Neural cell (in vitro differentiated cells): ENCODE measurements at regions not wholly inside any gene's neighbourhood (a gene's known extent, or its start where the extent isn't known, plus 50 kb on each side); places are given as distances from the start of the nearest gene placed in this dataset.

Experiments used
- H2AFZ ChIP-seq: fragments of 200-600, 300-800 bp; sonication (generic), shearing (Covaris generic); 2 replicates; pipeline ENCODE4 v1.6.0; 2014; ENCODE audit warnings: low read depth, mild to moderate bottlenecking, antibody characterized with exemption, low read length, moderate library complexity
- H3F3A ChIP-seq: fragments of 200-600 bp; shearing (Covaris generic); 2 replicates; pipeline ENCODE4 v1.6.1; 2016; ENCODE audit warnings: mild to moderate bottlenecking, moderate library complexity, mixed read lengths, antibody characterized with exemption, low read length; ENCODE audit not compliant: insufficient read depth, poor library complexity, severe bottlenecking
- H3K27ac ChIP-seq: fragments of 200-600, 300-800 bp; sonication (generic), shearing (Covaris generic); 2 replicates; pipeline ENCODE4 v1.5.1; 2014; ENCODE audit warnings: mild to moderate bottlenecking, low read length, moderate library complexity
- H3K27me3 ChIP-seq: fragments of 300-800, 200-600 bp; sonication (generic), shearing (Covaris generic); 2 replicates; pipeline ENCODE4 v1.6.0; 2014; ENCODE audit warnings: mild to moderate bottlenecking, low read depth, low read length, moderate library complexity; ENCODE audit not compliant: insufficient read depth
- H3K36me3 ChIP-seq: fragments of 300-800, 200-600 bp; sonication (generic), shearing (Covaris generic); 2 replicates; pipeline ENCODE4 v1.5.1; 2014; ENCODE audit warnings: mild to moderate bottlenecking, antibody characterized with exemption, low read length, moderate library complexity; ENCODE audit not compliant: insufficient read depth
- H3K4me2 ChIP-seq: fragments of 300-800, 200-600 bp; sonication (generic), shearing (Covaris generic); 2 replicates; pipeline ENCODE4 v1.6.0; 2014; ENCODE audit warnings: mild to moderate bottlenecking, low read length
- H3K4me3 ChIP-seq: fragments of 300-800, 200-600 bp; sonication (generic), shearing (Covaris generic); 2 replicates; pipeline ENCODE4 v1.5.1; 2014; ENCODE audit warnings: mild to moderate bottlenecking, low read length, moderate library complexity
- H3K79me2 ChIP-seq: fragments of 200-600 bp; shearing (Covaris generic); replicated peaks from 2 replicates; pipeline ENCODE4 v1.6.0; 2014; ENCODE audit warnings: mild to moderate bottlenecking, low read length, moderate library complexity; ENCODE audit not compliant: insufficient read depth
- H3K9ac ChIP-seq: fragments of 300-800, 200-600 bp; sonication (generic), shearing (Covaris generic); 2 replicates; pipeline ENCODE4 v1.6.1; 2016; ENCODE audit warnings: mild to moderate bottlenecking, low read length, mixed read lengths
- H3K9me2 ChIP-seq: fragments of 200-600 bp; shearing (Covaris generic); 2 replicates; pipeline ENCODE4 v1.6.1; 2016; ENCODE audit warnings: mild to moderate bottlenecking, low read length, mixed read lengths; ENCODE audit not compliant: insufficient read depth
- H3K9me3 ChIP-seq: fragments of 200-600, 300-800 bp; sonication (generic), shearing (Covaris generic); 2 replicates; pipeline ENCODE4 v1.6.1; 2016; ENCODE audit warnings: mild to moderate bottlenecking, mixed run types, low read length, moderate library complexity, mixed read lengths
- H4K20me1 ChIP-seq: fragments of 200-600 bp; shearing (Covaris generic); 2 replicates; pipeline ENCODE4 v1.6.1; 2016; ENCODE audit warnings: mild to moderate bottlenecking, mixed run types; ENCODE audit not compliant: insufficient read depth
- EP300 ChIP-seq: fragments of 450-650 bp; conservative IDR thresholded peaks from 2 replicates; pipeline ENCODE4 v1.6.1; 2014; ENCODE audit warnings: antibody characterized with exemption, mild to moderate bottlenecking, moderate library complexity; ENCODE audit not compliant: poor library complexity, severe bottlenecking
- EZH2 ChIP-seq: fragments of 200-600, 300-800 bp; shearing (Covaris generic), sonication (generic); IDR thresholded peaks from 2 replicates; pipeline ENCODE4 v1.6.1; 2014; ENCODE audit warnings: antibody characterized with exemption, low read length, borderline replicate concordance, mild to moderate bottlenecking; ENCODE audit not compliant: insufficient read depth, poor library complexity, severe bottlenecking
- MXI1 ChIP-seq: fragments of 450-650 bp; conservative IDR thresholded peaks from 2 replicates; pipeline ENCODE4 v1.6.1; 2014; ENCODE audit warnings: antibody characterized with exemption, mild to moderate bottlenecking; ENCODE audit not compliant: poor library complexity, severe bottlenecking
- POLR2AphosphoS5 ChIP-seq: IDR thresholded peaks from 2 replicates; pipeline ENCODE4 v1.6.1; 2012
- RAD21 ChIP-seq: fragments of 450-650 bp; conservative IDR thresholded peaks from 2 replicates; pipeline ENCODE4 v1.6.1; 2014; ENCODE audit warnings: antibody characterized with exemption, mild to moderate bottlenecking, moderate library complexity
- SMC3 ChIP-seq: fragments of 450-650 bp; conservative IDR thresholded peaks from 2 replicates; pipeline ENCODE4 v1.6.1; 2014; ENCODE audit warnings: antibody characterized with exemption, mild to moderate bottlenecking, moderate library complexity; ENCODE audit not compliant: poor library complexity
- TAF1 ChIP-seq: IDR thresholded peaks from 2 replicates; pipeline ENCODE4 v1.6.1; 2012; ENCODE audit warnings: low read depth
- TF ChIP-seq, protein P1 (sequence below): fragments of 450-650 bp; IDR thresholded peaks from 2 replicates; pipeline ENCODE4 v1.5.1; 2014; ENCODE audit warnings: antibody characterized with exemption, mild to moderate bottlenecking, moderate library complexity; ENCODE audit not compliant: poor library complexity, severe bottlenecking
- TF ChIP-seq, protein P2 (sequence below): IDR thresholded peaks from 2 replicates; pipeline ENCODE4 v1.6.1; 2012; ENCODE audit warnings: borderline replicate concordance

DNA sequence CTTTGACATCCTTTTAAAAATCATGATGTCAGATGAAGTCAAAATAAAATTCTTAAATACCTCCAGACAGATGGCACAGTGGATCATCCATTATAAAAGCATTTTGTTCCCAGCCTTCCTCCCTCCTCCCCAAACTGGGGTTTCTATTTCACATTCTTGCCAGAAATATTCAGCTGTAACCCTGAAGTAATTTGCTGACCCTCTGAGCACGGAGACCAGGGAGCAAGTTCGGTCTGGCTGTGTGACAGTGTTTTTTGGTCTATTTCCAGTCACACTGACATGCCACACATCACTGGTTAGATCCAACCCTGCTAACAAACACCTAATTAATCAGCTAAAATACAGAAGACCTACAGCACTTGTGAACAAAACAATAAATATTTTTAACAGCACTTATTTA is 126.2 kb upstream of the DMRT1 start:
- Histone ChIP-seq H3K4me2 (no peak overlapping the region), H3K36me3 (no peaks in the 10 kb centered on the region), H3K27ac (no peak overlapping the region), H3K79me2 (no peaks in the 10 kb centered on the region), H3K4me3 (no peak overlapping the region), H2AFZ (no peak overlapping the region), H3K9me3 (no peaks in the 10 kb centered on the region), H3K9me2 (no peaks in the 10 kb centered on the region), H3K9ac (no peak overlapping the region), H4K20me1 (no peaks in the 10 kb centered on the region), H3K27me3 (no peaks in the 10 kb centered on the region), H3F3A (no peaks in the 10 kb centered on the region)
- TF ChIP-seq, protein P1, sequence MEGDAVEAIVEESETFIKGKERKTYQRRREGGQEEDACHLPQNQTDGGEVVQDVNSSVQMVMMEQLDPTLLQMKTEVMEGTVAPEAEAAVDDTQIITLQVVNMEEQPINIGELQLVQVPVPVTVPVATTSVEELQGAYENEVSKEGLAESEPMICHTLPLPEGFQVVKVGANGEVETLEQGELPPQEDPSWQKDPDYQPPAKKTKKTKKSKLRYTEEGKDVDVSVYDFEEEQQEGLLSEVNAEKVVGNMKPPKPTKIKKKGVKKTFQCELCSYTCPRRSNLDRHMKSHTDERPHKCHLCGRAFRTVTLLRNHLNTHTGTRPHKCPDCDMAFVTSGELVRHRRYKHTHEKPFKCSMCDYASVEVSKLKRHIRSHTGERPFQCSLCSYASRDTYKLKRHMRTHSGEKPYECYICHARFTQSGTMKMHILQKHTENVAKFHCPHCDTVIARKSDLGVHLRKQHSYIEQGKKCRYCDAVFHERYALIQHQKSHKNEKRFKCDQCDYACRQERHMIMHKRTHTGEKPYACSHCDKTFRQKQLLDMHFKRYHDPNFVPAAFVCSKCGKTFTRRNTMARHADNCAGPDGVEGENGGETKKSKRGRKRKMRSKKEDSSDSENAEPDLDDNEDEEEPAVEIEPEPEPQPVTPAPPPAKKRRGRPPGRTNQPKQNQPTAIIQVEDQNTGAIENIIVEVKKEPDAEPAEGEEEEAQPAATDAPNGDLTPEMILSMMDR = no peak
- TF ChIP-seq EZH2 (no peak), POLR2AphosphoS5 (no peak), SMC3 (no peak), TAF1 (no peak), MXI1 (no peak), RAD21 (no peak), EP300 (no peak)
- TF ChIP-seq, protein P2, sequence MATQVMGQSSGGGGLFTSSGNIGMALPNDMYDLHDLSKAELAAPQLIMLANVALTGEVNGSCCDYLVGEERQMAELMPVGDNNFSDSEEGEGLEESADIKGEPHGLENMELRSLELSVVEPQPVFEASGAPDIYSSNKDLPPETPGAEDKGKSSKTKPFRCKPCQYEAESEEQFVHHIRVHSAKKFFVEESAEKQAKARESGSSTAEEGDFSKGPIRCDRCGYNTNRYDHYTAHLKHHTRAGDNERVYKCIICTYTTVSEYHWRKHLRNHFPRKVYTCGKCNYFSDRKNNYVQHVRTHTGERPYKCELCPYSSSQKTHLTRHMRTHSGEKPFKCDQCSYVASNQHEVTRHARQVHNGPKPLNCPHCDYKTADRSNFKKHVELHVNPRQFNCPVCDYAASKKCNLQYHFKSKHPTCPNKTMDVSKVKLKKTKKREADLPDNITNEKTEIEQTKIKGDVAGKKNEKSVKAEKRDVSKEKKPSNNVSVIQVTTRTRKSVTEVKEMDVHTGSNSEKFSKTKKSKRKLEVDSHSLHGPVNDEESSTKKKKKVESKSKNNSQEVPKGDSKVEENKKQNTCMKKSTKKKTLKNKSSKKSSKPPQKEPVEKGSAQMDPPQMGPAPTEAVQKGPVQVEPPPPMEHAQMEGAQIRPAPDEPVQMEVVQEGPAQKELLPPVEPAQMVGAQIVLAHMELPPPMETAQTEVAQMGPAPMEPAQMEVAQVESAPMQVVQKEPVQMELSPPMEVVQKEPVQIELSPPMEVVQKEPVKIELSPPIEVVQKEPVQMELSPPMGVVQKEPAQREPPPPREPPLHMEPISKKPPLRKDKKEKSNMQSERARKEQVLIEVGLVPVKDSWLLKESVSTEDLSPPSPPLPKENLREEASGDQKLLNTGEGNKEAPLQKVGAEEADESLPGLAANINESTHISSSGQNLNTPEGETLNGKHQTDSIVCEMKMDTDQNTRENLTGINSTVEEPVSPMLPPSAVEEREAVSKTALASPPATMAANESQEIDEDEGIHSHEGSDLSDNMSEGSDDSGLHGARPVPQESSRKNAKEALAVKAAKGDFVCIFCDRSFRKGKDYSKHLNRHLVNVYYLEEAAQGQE = no peak

DNA sequence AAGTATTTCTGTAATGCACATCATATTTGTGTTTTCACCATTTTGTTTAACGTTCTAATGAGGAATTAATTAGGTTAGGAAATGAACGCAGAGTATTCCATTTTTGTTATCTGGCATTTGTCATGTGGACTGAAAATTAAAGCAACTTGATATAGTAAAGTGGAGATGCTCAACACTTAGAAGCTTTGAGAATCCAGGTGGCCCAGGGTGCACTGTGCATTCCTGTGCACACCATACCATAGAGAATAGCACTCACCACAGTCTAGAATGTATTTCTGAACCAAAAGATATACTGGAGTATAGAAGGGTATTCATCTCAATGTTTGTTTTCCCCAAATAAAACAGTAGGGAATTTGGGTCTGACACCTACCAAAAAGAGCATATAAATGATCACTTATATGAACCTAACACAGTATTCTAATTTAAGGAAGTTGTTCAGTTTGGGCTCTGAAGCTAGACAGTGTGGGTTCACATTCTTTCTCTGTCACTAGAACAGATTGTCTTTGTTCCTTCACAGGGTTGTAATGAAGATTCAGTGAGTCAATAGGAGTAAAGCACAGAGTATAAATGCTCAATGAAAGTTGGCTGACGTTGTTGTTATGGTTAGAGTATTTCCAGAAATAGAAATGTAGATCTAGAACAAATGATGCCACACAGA is 125.6 kb upstream of the DMRT1 start:
- no peak for TF ChIP-seq EP300
- TF ChIP-seq POLR2AphosphoS5 = no peak
- no peak for TF ChIP-seq TAF1
- no peak for TF ChIP-seq MXI1
- TF ChIP-seq, protein P2 = no peak
- H3K36me3 ChIP-seq = no peaks in the 10 kb centered on the region
- H3F3A ChIP-seq = no peaks in the 10 kb centered on the region
- H3K27ac ChIP-seq = no peak overlapping the region
- no peaks in the 10 kb centered on the region for H3K27me3 ChIP-seq
- no peak overlapping the region for H3K4me3 ChIP-seq
- no peak overlapping the region for H3K9ac ChIP-seq
- no peak overlapping the region for H2AFZ ChIP-seq
- no peaks in the 10 kb centered on the region for H3K9me2 ChIP-seq
- H3K79me2 ChIP-seq = no peaks in the 10 kb centered on the region
- no peak overlapping the region for H3K4me2 ChIP-seq
- no peaks in the 10 kb centered on the region for H4K20me1 ChIP-seq
- H3K9me3 ChIP-seq = no peaks in the 10 kb centered on the region
